HS-5 (cell line): ENCODE measurements at regions not wholly inside any gene's neighbourhood (a gene's known extent, or its start where the extent isn't known, plus 50 kb on each side); places are given as distances from the start of the nearest gene placed in this dataset.
"Not testable (repeated sequence)": the region's sequence is repeated elsewhere in the genome, so short reads cannot be mapped to it uniquely, and the experiment has no call there.

Source experiments
- DNase-seq: peaks from one replicate; pipeline ENCODE4 v3.0.0-alpha.2; 2012; ENCODE audit warnings: low read depth

DNA sequence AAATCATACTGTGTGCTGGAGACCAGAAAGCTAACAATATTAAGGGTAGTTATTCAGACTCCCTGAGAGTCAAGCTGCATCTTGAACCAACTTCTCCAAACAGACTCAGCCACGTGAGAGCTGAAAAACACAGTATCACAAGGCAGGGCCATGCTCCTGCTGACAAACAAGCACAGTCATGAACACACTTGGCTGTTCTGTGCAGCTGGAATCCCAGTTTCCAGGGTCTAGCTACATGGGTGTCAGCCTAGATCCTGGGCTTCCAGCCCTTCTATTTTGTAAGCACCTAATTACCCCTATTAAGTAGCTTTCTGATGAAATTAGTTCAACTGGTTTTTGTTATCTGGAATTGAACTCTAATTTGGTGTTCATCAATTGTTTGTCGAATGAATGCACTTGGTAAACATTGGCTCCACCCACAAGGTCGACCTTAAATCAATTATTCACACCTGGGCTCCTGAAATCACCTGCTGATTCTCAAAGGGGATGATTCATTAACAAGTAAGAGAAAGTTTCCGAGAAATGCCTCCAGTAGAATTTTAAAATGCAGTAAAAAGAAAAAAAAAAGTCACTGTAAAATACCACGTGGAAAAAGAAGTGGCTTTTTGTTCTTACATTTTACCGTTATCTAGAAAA, 179.3 kb downstream of the ZC3H11B start:
- DNase-seq: no peak

GRCh38 chr1:219433001-219433400, 179.9 kb downstream of the ZC3H11B start:
- no peak for DNase-seq

DNA sequence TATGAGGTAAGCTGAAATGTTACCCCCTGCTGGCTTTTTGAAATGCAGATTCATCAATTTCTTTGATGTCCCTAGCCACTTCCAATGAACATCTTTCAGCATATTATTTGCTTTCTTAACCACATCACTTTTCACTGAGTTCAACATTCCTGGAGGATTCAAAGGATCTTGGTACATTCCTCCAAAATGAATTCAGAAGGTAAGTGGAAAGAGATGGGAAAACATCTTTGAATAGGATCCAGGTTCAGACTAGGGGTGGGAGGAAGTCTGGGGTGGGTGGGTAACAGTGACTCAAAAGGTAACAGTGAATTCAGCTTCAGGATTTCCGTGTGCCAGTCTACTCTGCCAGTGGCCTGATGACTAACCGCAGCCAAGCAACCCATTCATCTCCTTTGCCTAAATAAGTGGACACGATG, 180.7 kb downstream of the ZC3H11B start:
- DNase-seq: no peak

DNA sequence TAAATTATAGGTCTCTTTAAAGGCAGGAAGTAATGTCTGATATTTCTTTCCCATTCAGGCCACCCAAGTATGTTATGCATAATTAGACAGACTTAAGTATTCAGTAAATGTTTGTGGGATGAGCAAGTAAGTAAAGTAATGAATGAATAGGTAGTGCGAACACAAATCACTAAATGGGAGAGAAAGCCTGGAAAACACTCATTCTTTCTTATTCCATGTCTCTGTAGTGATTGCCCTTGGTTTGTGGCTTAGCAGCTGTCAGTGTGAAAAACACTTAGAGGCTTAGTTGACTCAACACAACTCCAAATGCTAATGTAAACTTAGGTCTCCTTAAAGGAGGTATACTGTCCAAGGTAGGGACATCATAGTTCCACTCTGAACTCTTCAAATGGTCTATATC, 182.5 kb downstream of the ZC3H11B start:
- DNase-seq: no peak

DNA sequence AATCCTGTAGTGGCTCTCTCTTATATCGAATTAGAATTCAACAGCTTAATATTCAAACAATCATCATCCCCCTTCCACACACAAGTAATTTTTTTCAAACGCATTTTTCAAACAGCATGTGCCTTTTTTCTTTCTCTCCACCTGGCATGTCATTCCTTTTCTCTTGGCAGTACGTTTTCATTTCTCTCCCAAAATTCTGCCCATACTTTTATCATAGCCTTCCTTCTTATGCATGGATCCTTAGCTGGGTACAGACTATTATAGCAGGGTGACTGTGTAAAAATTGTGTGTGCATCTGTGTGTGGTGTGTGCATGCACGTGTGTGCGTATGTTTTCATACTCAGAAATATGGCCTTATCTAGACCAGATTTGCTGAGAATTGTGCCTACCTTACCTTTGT, 184.3 kb downstream of the ZC3H11B start:
- no peak for DNase-seq

GRCh38 chr1:219427989-219428388, 184.9 kb downstream of the ZC3H11B start:
- DNase-seq: no peak

- no peak for DNase-seq
Measured at GRCh38 chr1:219427403-219427802, 185.5 kb downstream of the ZC3H11B start.

DNA sequence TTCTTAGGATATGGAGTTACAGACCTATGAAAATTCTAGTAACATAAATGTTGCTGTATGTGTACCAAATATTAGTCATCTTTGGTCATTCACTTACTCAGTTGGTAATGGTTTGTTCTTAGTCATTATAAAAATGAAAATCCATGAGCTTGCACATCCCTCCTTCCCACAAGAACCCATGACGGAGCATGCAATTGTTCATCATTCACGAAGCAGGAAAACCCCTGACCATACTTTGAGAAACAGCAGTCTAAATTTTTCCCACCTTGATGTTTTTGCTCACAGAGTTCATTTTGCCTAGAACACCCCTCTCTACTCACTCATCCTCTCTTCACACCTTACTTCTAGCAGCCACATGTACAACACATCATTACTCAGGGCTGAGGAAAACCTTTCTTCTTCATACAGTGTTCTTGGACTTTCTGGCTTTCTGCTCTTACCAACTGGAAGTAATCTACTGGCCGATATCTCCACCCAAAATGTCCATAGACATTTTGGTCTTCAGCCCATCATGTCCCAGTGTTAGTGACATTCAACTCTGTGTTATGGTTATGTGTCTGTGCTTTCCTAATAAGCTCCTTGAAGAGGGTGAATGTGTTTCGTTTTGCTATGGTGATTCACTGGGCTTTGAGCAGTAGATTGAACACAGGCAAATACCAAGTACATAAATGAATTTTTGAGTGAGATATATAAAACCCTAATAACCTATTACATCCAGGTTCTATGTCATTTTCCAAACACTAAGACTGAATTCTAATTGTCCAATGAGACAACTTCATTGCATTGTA, 189.9 kb downstream of the ZC3H11B start:
- peak; percentile 31 for DNase-seq

GRCh38 chr1:219420913-219421312, 192.0 kb downstream of the ZC3H11B start:
- DNase-seq: no peak

DNA sequence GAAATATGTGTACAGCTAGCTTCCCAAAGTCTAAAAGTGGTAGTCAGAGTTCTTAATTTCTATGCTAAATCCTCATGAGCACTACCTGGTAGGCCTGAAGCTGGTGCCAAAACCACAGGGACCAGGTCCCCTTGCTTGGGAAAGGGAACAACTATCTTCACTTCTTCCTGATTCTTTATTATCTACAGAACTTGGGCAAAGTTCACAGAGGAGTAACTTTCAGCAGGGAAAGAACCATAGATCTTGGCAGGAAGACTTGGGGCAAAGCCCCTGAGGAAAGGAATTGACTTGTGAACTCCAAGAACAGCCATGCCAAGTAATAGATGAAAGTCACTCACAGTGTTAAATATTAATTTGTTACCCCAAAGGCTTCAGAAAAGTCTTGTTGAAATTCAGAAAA, 193.0 kb downstream of the ZC3H11B start:
- DNase-seq: no peak

- DNase-seq: no peak
Measured at GRCh38 chr1:219419065-219419464, 193.8 kb downstream of the ZC3H11B start.

DNA sequence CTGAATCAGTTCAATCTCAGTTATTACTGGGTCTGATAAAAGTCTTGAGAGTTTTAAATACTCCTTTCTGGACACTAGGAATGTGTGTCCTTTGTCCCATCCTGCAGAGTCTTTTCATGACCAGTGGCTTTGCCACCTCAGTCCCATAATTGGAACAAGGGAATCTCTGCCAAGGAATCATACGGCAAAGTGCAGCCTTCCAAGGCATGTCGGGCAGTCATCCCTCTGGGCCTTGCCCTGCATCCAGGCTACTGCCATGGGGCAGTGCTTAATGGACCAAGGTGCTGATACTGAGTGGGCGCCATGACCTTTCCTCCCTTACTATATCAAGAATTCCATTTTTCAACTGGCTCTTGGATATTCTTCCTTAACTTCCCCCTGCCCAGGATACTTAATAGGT, 195.3 kb downstream of the ZC3H11B start:
- no peak for DNase-seq

- DNase-seq: no peak
Measured at GRCh38 chr1:219416598-219417238, 196.2 kb downstream of the ZC3H11B start.

DNA sequence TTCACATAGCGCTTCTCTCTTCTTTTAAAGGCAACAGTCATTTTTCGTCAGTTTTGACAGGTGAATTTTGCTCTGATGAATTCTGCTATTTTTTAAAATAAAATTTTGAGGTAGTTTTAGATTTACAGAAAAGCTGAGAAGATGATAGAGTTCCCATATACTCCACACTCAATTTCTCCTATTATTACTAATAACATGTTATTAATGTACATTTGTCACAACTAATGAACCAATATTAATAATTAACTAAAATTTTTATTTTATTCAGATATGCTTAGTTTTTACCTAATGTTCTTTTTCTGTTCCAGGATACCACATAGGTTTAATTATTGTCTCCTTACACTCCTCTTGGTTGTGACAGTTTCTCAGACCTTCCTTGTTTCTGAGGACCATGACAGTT, 197.0 kb downstream of the ZC3H11B start:
- DNase-seq: no peak

DNA sequence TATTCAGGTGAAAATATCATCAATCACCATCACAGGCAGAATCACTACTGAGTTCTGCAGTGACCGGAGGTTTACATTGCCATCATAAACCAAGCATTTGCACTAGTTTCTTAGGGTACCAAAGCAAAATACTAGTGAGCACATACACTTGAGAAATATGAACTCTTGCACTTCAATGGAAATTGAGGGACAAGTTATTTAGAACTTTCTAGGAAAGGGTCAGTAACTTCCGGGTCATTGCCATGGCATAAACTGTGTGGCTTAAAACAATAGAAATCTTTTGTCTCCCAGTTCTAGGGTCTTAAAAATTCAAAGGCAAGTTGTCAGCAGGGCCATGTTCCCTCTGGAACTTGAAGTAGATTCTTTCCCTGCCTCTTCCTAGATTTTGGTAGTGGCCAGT, 197.5 kb downstream of the ZC3H11B start:
- no peak for DNase-seq

DNA sequence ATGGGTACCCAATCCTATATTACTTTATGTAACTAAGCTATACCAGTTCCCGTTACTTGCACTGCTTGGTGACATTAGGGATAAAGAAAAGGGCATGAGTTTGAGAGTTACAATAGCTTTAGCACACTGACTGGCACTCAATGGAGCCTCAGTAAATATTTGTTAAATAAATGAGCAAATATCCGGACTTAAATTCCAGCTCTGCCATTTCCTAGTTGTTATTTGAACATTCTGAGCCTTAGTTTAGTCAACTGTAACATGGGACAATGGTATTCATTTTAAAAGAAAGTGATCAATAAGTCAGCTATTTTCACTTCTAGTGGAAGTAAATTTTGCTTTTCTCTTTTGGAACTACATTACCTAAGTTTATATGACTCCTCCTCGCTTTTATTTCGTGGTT, 198.7 kb downstream of the ZC3H11B start:
- no peak for DNase-seq

DNA sequence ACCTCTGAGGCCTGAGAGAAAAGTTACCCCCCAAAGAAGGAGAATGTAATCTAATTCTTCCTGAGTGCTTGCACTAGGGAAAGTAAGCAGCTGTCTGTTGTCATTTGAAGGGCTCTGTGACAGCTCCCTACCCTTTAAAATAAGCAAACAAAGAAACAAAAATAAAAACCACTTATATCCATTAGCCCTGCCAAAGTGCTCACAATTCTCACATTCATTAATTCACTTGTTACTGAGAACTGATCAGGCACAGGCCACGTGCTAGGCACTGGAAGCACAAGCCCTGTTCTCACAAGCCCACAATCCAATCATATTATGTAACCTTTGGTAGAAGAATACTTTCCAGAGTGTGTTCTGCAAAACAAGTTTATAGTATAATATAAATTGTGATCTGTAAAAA, 199.4 kb downstream of the ZC3H11B start:
- no peak for DNase-seq

DNA sequence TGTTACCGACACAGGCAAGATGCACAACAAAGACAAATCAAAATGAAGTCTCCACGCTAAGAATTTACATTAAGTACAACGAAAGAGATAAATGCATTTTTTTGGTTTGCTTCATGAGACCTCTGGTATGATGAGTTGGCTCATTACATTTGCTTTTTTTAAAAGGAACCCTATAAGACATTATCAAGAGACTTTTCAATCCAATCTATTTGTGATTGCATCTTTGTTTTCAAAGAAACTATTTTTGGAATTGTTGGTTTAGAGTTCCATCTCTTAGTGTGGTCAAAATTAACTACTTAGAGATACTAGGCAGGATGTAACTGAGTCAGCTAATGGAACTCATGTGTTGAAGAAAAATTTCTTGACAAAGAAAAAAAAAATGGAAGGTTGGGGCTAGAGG, 200.1 kb downstream of the ZC3H11B start:
- DNase-seq: no peak

DNA sequence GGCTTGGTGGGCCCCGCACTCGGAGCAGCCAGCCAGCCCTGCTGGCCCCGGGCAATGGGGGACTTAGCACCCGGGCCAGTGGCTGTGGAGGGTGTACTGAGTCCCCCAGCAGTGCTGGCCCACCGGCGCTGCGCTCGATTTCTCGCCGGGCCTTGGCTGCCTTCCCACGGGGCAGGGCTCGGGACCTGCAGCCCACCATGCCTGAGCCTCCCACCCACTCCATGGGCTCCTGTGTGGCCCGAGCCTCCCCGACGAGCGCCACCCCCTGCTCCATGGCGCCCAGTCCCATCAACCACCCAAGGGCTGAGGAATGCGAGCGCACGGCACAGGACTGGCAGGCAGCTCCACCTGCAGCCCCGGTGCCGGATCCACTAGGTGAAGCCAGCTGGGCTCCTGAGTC, 202.2 kb downstream of the ZC3H11B start:
- DNase-seq: not testable (repeated sequence)

DNA sequence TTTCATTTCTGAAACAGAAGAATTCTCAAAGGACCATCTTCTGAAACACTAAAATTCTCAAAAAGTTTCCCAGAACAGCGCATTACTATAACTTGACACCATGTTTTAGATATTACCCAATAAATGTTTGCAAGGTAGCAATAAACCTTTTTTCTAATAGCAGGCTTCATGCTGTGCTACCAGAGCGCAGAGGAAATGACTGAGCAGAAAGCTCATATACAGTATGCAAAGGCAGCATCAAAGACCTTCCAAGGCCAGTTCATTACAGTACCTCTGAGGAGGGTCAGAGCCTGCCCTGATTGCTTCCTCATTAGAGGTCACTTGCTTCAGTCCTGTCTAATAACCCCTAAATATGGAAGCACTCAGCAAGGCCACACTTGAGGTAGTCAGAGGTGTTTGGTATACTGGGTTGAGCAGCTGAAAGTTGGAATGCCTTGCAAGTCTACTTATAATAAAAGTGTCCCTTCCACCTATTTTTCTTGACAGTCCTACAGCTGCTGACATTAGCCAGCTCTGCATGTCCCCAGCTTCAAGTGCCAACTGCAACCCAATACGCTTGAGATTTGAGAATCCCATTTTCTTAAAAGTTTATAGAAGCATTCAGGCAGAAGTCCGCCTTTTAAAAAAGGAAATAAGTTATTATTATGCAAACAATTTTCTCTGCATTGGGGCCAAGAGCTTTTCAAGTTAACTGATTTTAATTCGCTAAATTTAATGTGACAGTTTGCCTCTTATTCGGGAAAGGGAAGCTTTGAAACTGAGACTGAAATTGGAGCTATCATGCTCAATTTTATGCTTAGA, 207.2 kb downstream of the ZC3H11B start:
- no peak for DNase-seq

- DNase-seq: no peak
Measured at GRCh38 chr1:219404629-219405028, 208.3 kb downstream of the ZC3H11B start.

- no peak for DNase-seq
Measured at GRCh38 chr1:219402925-219403324, 210.0 kb downstream of the ZC3H11B start.
